Uterus (tissue), 2 donors: ENCODE measurements at regions not wholly inside any gene's neighbourhood (a gene's known extent, or its start where the extent isn't known, plus 50 kb on each side); places are given as distances from the start of the nearest gene placed in this dataset.

Experiments used
- CTCF ChIP-seq, 4 experiments: fragments of 200-600 bp in 2 of 4; fragments of 450-650 bp in 2 of 4; sonication (generic) in 2 of 4; IDR thresholded peaks; one replicate each; pipeline ENCODE4 v1.5.1; 2016 to 2019; ENCODE audit warnings: antibody characterized with exemption in 4 of 4, mild to moderate bottlenecking in 2 of 4, moderate library complexity in 1 of 4
- POLR2A ChIP-seq, 2 donors: fragments of 450-650 bp; IDR thresholded peaks; one replicate each; pipeline ENCODE4 v1.6.1; 2016; ENCODE audit warnings: antibody characterized with exemption in 2 of 2, mild to moderate bottlenecking in 1 of 2, moderate library complexity in 1 of 2

- TF ChIP-seq POLR2A (IDR thresholded peaks at IDR 0.05), result no peak
- no peak for TF ChIP-seq CTCF (IDR thresholded peaks at IDR 0.05)
These were observed 174.6 kb downstream of the WDR11 start for GRCh38 chr10:121025731-121026130.
